ENCODE measurements at regions not wholly inside any gene's neighbourhood (a gene's known extent, or its start where the extent isn't known, plus 50 kb on each side); places are given as distances from the start of the nearest gene placed in this dataset.

DNA sequence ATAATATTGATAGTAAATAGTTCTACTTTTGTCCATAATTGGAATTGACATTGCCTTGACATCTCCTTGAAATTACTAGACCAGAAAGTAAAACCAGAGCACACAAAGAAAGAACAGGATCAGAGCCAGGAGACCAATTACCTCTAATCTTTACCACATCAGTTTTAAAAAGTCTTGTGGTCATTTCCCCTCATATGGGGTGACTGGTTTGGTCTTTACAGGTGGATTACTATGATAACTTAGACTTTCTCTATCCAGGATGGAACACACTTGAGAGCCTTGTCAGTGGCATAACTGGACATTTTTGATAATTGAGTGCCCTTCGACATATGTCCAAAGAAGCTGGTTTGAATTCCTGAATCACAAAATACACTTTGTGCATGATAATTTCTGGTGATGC is 1148.1 kb upstream of the NCAM2 start:
- no peak for TF ChIP-seq ZFX (IDR thresholded peaks at IDR 0.05)
- TF ChIP-seq, protein P1, sequence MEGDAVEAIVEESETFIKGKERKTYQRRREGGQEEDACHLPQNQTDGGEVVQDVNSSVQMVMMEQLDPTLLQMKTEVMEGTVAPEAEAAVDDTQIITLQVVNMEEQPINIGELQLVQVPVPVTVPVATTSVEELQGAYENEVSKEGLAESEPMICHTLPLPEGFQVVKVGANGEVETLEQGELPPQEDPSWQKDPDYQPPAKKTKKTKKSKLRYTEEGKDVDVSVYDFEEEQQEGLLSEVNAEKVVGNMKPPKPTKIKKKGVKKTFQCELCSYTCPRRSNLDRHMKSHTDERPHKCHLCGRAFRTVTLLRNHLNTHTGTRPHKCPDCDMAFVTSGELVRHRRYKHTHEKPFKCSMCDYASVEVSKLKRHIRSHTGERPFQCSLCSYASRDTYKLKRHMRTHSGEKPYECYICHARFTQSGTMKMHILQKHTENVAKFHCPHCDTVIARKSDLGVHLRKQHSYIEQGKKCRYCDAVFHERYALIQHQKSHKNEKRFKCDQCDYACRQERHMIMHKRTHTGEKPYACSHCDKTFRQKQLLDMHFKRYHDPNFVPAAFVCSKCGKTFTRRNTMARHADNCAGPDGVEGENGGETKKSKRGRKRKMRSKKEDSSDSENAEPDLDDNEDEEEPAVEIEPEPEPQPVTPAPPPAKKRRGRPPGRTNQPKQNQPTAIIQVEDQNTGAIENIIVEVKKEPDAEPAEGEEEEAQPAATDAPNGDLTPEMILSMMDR (conservative IDR thresholded peaks at IDR 0.05), result no peak
- no peak overlapping the region for H3K27ac ChIP-seq

DNA sequence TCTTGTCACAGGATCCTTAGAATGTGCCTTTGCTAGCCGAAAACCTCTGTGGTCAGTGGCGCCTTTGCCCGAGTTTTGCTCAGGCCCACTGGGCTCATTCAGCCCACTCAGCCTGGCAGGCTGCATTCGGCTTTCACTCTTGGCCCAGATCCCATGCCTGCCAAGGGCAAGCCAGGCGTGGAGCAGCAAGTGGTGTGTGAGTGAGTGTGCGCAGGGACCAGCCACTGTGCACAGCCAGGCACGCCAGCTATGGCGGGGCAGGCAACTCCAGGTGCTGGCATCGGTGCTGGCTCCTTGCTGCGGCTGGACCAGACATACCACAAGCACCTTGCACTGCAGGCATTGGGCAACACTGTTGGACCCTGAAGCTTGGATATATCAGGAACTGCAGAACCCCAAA is 1145.1 kb upstream of the NCAM2 start:
- TF ChIP-seq, protein P1 (conservative IDR thresholded peaks at IDR 0.05), result no peak
- no peak for TF ChIP-seq ZFX (IDR thresholded peaks at IDR 0.05)
- no peak overlapping the region for H3K27ac ChIP-seq

DNA sequence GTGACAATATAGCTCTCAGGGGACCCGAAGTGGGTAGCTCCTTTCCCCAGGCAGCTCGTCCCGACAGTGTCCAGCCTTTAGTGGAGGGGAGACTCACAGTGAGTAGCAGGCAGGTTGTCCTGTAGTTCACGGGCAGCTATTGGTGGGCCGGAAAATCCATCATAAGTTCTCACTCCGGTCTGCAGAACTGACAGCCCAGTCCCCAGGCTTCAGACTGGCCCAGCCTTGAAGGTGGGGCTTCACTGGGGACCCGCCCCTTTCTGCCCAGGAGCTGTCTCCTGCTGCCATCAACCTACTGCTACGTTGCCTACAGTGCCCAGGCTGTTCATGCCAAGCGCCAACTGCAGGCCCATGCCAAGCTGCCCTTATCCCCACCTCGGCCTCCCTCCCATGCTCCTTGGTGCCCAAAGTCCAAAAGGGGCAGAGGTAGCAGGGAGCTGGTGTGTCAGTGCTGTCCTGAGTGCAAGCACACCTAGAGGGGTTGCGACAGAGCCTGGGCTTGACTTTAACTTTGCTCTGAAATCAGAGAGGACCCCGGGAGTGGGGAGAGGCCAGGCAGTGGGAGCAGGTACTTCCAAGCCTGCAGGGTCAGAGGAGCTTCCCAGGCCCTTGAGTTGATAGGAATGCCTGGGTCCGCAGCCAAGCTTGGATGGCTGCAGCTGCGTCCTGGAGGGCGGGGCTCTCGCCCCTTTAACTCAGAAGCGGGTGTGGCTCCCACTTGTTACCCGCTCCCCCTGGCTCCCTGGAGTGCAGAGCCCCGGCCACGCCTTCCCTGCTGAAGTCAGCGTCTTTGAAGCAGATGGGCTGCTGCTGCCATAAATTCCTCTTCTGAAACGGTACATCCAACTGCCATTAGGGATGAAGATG is 1144.3 kb upstream of the NCAM2 start:
- TF ChIP-seq, protein P1 (conservative IDR thresholded peaks at IDR 0.05), result no peak
- no peak for TF ChIP-seq ZFX (IDR thresholded peaks at IDR 0.05)
- no peak overlapping the region for H3K27ac ChIP-seq

DNA sequence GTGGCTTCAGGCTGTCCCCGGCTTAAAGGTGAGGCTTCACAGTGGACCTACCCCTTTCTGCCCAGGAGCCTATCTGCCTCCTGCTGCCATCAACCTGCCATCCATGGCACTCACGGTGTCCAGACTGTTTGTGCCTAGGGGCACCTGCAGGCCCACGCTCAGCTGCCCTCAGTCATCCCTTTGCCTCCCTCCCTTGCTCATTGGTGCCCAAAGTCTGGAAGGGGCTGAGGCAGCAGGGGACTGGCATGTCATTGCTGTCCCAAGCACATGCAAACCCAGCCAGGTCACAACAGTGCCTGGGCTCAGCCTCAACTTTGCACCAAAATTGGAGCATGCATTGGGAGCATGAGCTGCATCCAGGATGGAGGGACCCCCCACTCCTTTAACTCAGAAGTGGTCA is 1142.7 kb upstream of the NCAM2 start:
- TF ChIP-seq, protein P1 (conservative IDR thresholded peaks at IDR 0.05), result no peak
- no peak for TF ChIP-seq ZFX (IDR thresholded peaks at IDR 0.05)
- H3K27ac ChIP-seq, result no peak overlapping the region

DNA sequence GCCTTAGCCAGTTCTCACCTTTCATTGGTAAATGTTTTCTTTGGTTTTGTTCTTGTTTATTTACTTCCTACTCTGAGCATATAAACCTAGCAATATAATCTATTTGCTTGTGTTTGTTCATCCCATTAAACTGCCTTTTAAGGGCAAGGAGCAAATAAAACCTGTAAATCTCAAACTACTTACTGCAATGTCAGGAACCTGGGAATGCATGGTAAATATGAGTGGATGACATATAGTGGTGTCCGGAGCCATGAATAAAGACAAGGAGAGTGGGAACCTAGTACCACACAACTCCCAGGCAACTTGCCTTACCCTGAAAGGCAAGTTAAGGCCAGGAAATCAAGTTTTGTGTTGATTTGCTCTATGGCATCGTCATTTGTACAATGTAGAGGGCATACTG is 1133.7 kb upstream of the NCAM2 start:
- no peak overlapping the region for H3K27ac ChIP-seq
- TF ChIP-seq, protein P1 (conservative IDR thresholded peaks at IDR 0.05), result no peak
- no peak for TF ChIP-seq ZFX (IDR thresholded peaks at IDR 0.05)

DNA sequence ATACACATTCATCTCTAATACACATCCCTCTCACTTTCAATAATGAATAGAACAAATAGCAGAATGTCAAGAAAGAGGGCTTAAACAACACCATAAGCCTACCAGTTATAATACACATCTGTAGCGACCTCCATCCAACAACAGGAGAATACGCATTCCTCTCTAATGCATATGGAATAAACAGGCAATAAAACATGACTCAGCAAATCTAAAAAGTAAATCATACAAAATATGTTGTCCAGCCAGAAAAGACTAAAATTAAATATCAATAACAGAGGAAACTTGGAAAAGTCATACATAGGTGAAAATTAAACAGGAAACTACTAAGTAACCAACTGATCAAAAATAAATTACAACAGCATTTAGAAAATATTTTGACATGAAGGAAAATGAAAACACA is 1127.5 kb upstream of the NCAM2 start:
- TF ChIP-seq ZFX (IDR thresholded peaks at IDR 0.05), result no peak
- TF ChIP-seq, protein P1 (conservative IDR thresholded peaks at IDR 0.05), result no peak
- H3K27ac ChIP-seq, result no peak overlapping the region

DNA sequence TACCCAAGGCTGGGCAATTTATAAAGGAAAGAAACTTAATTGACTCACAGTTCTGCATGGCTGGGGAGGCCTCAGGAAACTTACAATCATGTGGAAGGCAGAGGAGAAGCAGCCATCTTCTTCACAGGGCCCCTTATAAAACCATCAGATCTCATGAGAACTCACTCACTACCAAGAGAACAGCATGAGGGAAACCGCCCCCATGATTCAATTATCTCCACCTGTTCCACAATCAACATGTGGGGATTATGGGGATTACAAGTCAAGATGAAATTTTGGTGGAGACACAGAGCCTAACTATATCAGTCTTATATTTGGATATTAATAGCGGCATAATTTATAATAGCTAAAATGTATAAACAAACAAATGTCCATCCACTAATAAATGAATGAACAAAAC is 1123.7 kb upstream of the NCAM2 start:
- TF ChIP-seq ZFX (IDR thresholded peaks at IDR 0.05), result no peak
- TF ChIP-seq, protein P1 (conservative IDR thresholded peaks at IDR 0.05), result no peak
- no peak overlapping the region for H3K27ac ChIP-seq
